LNCAP (cell line): ENCODE measurements at regions not wholly inside any gene's neighbourhood (a gene's known extent, or its start where the extent isn't known, plus 50 kb on each side); places are given as distances from the start of the nearest gene placed in this dataset.

Source experiments
- TF ChIP-seq, protein P1 (sequence below): fragments of 450-650 bp; IDR thresholded peaks from 2 replicates; pipeline ENCODE4 v1.5.1; 2017; ENCODE audit warnings: mild to moderate bottlenecking

DNA sequence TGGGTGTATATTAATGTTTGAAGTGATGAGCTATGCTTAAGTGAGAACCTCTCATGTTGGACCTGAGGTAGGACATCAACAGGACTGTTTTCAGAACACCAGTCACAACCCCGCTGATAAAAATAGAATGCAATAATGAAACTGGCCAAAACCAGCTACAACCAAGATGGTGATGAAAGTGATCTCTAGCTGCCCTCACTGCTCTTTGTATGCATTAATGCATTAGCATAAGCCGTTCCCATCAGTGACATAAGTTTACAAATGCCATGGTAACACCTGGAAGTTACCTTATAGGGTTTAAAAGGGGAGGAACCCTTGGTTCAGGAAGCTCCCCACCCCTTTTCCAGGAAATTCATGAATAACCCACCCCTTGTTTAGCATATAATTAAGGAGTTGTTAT, 672.5 kb upstream of the EEF2KMT start:
- TF ChIP-seq, protein P1, sequence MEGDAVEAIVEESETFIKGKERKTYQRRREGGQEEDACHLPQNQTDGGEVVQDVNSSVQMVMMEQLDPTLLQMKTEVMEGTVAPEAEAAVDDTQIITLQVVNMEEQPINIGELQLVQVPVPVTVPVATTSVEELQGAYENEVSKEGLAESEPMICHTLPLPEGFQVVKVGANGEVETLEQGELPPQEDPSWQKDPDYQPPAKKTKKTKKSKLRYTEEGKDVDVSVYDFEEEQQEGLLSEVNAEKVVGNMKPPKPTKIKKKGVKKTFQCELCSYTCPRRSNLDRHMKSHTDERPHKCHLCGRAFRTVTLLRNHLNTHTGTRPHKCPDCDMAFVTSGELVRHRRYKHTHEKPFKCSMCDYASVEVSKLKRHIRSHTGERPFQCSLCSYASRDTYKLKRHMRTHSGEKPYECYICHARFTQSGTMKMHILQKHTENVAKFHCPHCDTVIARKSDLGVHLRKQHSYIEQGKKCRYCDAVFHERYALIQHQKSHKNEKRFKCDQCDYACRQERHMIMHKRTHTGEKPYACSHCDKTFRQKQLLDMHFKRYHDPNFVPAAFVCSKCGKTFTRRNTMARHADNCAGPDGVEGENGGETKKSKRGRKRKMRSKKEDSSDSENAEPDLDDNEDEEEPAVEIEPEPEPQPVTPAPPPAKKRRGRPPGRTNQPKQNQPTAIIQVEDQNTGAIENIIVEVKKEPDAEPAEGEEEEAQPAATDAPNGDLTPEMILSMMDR, result no peak

DNA sequence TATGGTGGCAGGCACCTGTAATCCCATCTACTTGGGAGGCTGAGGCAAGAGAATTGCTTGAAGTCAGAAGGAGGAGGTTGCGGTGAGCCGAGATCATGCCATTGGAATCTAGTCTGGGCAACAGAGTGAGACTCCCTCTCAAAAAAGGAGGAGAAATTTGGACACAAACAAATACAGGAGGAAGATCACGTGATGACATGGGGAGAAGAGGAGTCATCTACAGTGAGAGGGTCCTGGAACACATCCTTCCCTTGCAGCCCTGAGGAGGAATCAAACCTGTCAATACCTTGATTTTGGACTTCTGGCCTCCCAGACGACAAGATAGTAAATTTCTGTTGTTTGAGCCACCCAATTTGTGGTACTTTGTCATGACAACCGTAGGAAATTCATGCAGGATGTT, 671.9 kb upstream of the EEF2KMT start:
- TF ChIP-seq, protein P1, result no peak

DNA sequence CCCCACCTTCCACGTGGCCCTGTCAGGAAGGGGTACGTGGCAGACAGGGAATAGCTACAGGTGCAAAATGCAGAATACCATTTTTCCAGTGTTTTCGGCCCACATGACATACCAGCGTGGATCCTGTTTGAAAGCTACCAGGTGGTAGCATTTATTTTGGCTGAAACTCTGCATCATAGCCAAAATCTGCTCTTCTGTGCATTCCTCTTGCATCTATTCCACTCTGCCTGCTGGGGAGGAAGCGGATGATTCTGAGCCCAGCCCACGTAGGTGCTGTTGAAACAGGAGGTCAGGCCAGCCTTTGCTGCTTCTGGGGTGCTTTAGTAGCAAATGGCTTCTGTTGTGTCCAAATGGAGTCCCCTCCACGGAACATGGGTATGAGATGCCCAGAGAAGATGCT, 670.9 kb upstream of the EEF2KMT start:
- TF ChIP-seq, protein P1, result no peak

GRCh38 chr16:5763176-5763575, 665.6 kb upstream of the EEF2KMT start:
- TF ChIP-seq, protein P1, result no peak

DNA sequence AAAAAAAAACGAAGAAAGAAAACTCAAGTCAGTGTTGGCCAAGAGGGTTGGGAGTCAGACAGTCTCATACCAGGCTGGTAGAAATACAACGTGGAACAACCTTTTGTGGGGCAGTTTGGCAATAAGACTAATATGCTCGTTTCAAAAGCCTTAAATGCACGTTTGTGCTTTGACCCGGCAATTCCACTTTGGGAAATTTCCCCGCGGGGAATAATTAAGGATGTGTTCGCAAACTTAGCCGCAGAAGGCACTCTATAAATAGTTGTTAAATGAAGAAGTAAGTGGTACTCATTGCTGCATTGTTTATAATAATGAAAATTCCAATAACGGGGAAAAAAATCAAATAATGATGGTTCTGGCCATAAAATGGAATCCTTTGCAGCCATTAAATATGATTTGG, 664.8 kb upstream of the EEF2KMT start:
- TF ChIP-seq, protein P1, result no peak

DNA sequence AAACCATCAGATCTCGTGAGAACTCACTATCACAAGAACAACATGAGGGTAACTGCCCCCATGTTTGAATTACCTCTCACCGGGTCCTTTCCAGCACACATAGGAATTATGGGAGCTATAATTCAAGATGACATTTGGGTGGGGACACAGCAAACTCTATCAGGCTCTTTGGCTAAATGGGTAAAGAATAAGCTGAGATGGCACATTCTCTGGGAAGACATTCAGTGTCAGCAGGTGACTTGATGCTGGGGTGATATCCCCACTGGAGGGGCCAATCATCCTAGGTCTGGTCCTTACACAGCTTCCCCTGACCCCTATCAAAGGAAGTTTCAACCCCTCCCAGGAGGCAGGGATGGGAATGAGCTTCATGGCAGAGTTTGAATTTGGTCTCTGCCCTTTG, 664.0 kb upstream of the EEF2KMT start:
- TF ChIP-seq, protein P1, result no peak

GRCh38 chr16:5758281-5758680, 660.7 kb upstream of the EEF2KMT start:
- TF ChIP-seq, protein P1, result no peak

GRCh38 chr16:5756969-5757368, 659.4 kb upstream of the EEF2KMT start:
- TF ChIP-seq, protein P1, result no peak
